ENCODE measurements at regions not wholly inside any gene's neighbourhood (a gene's known extent, or its start where the extent isn't known, plus 50 kb on each side); places are given as distances from the start of the nearest gene placed in this dataset.

DNA sequence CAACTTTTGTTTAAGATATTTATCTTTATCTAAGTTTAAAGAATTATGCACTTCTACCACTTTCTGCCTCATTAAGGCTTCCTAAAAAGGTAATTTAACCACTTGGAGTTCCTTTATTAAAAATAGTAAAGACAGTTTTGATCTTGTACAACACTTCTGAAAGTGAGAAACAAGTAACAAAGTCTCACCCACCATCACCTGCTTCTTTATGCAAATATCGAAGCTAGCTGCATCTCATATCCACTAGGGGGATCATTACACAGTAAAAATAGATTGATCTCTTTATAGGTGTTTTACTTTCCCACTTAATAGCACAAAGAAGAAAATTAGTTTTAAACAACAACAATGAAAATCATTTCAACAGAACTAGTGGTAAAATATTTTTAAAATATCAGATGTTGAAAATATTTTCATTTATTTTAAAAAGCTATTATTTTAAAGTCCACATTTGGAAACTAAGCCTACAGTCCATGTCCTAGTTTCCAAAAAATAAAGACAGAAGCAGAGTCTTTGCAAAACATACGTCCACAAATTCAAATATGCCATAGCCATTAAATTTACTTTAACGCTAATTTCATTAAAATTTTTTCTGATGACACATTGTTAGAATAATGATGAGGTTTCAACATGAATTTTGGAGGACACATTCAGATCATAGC lies 160.0 kb upstream of the SOX5 start:
- TF ChIP-seq POLR2A (IDR thresholded peaks at IDR 0.05; ENCODE audit: low read depth, low read length) (no peak), TAF1 (IDR thresholded peaks at IDR 0.05; ENCODE audit: borderline replicate concordance, low read depth, low read length) (no peak)

Data from GM12892 (cell line).